NB4 (cell line): ENCODE measurements at regions not wholly inside any gene's neighbourhood (a gene's known extent, or its start where the extent isn't known, plus 50 kb on each side); places are given as distances from the start of the nearest gene placed in this dataset.

ENCODE experiments used
- DNase-seq: peaks from one replicate; pipeline ENCODE4 v3.0.0; 2010; ENCODE audit warnings: low read depth
- H3K4me3 ChIP-seq: one replicate; pipeline ENCODE4 v1.5.1; 2011; ENCODE audit warnings: mild to moderate bottlenecking, low read depth, low read length, moderate library complexity
- CTCF ChIP-seq: IDR thresholded peaks from one replicate; pipeline ENCODE4 v1.5.1; 2012; ENCODE audit warnings: low read depth, low read length
- MAX ChIP-seq: IDR thresholded peaks from 2 replicates; pipeline ENCODE4 v1.6.1; 2011; ENCODE audit warnings: low read depth, low read length
- MYC ChIP-seq: IDR thresholded peaks from 2 replicates; pipeline ENCODE4 v1.6.1; 2011; ENCODE audit warnings: low read depth, low read length
- POLR2A ChIP-seq: IDR thresholded peaks from 2 replicates; pipeline ENCODE4 v1.6.1; 2011; ENCODE audit warnings: mild to moderate bottlenecking; ENCODE audit not compliant: insufficient read length; ENCODE audit errors: extremely low read depth

DNA sequence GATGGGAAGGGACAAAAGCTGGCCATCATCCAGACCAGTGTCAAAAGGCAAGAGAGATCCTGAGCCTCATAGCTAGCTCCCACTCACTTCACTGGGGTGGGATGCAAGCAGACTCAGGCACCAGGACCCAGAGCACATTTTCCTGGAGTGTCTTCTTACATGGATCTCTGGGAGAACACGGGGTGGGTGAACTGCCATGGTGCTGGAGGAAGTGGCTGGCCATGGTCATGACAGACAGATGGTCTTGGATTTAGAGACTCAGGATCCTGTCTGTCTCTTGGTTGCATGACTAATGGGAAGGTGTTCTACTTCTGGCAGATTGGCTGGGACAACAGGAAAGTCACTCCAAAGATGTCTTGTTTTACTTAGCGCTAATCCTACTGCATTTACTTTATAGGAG lies 311.5 kb downstream of the ATP23 start:
- no peak overlapping the region for H3K4me3 ChIP-seq
- no peak for DNase-seq
- TF ChIP-seq CTCF (no peak), MYC (no peak), MAX (no peak), POLR2A (no peak)

DNA sequence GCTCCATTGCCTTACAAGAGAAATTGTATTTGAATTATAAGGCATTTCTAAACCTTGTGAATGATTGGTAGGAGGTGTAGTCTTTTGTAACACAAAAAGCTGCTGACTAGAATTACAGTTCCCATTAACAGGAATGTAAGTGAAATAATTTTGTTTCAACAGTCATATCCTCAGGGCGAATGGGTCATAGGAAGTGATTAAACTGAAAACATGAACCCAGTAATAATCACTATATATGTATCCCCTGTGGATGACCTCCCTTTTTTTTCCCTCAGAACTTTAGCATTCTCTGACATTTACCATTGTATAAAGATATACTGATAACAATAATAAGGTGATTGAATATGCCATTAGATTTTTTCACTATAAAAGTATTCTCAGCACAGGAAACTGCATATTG lies 312.3 kb downstream of the ATP23 start:
- TF ChIP-seq POLR2A (no peak), MAX (no peak)
- DNase-seq = no peak
- H3K4me3 ChIP-seq = no peak overlapping the region

DNA sequence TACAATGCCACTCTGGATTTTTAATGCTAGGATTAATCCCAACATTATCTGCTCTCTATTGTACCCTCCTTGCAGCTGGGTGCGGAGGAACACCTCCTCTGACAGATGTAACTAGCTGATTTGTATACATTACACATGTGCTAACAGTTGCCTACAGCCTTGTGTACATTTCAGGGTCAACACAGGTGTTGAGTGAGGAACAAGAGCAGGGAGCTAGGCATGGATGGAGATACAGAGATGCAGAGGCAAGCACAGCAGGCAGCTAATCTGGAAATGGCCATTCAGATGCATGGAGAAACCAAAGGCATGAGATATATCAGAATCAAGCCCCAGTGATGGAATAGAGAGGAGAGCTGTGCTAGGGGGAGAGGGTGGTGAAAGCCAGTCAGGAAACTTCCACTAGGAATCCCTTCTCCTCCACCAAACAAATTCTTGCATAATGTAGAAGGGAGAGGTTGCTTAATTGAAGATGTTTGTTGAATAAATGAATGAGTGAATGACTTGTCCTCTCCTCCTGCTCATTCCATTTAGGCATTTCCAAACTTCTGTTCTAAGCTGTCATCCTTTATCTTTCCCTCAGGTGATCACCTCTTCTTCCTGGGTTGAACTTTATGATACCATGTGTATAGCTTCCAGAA lies 313.2 kb downstream of the ATP23 start:
- no peak overlapping the region for H3K4me3 ChIP-seq
- TF ChIP-seq POLR2A (no peak), MAX (no peak), MYC (no peak), CTCF (no peak)
- DNase-seq = no peak

- TF ChIP-seq MYC (no peak), MAX (no peak), POLR2A (no peak), CTCF (no peak)
- no peak overlapping the region for H3K4me3 ChIP-seq
- DNase-seq = no peak
Observed at GRCh38 chr12:58262796-58263195, 321.4 kb downstream of the ATP23 start.

DNA sequence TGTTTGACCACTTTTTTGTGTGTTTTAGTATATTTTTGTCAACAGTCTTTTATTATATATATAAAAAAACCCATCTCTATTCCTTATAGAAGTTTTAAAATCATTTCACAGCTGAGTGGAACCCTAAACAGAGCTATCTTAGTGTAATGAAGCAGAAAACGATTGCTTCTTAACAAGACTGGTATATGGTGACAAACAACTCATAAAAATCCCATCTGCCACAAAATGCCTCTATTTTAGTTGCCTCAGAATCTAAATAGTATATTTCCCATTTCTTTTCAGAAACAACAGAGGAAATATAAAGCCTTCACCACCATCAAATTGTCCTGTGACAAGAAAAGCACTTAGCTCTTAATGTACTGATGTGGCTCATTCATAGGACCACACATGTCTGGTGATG lies 322.4 kb downstream of the ATP23 start:
- TF ChIP-seq MAX = no peak
- no peak for TF ChIP-seq CTCF
- no peak for TF ChIP-seq MYC
- TF ChIP-seq POLR2A = no peak
- H3K4me3 ChIP-seq = no peak overlapping the region
- DNase-seq = no peak

DNA sequence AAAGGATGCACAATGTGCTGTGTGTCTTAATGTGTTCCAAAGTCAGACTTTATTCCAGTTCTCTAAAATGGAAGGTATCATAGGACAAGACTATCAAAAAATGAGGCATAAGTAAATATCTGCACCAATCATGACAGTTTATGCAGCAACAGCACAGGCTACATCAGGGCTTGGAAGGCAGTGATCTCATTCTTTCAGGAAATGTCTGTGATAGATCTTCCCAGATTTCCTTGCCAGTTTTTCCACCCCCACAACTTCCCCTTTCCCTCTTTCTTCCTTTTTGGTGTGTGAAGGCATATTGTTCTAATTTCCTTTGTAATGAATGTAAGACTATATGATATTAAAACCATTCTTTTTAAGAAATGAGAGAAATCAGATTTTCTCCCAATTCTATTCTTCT lies 326.7 kb downstream of the ATP23 start:
- TF ChIP-seq POLR2A (no peak), MYC (no peak), CTCF (no peak), MAX (no peak)
- no peak for DNase-seq
- H3K4me3 ChIP-seq = no peak overlapping the region
